GM18505 (cell line): ENCODE measurements at regions not wholly inside any gene's neighbourhood (a gene's known extent, or its start where the extent isn't known, plus 50 kb on each side); places are given as distances from the start of the nearest gene placed in this dataset.

Experiments used
- ATAC-seq: cut with Tn5 transposase; IDR thresholded peaks from one replicate; pipeline ENCODE4 v1.9.1; 2021; ENCODE audit not compliant: unreplicated experiment
- POLR2A ChIP-seq: IDR thresholded peaks from 4 replicates; pipeline ENCODE4 v1.6.1; 2011; ENCODE audit warnings: borderline replicate concordance; ENCODE audit not compliant: insufficient read depth, insufficient read length; ENCODE audit errors: extremely low read depth

DNA sequence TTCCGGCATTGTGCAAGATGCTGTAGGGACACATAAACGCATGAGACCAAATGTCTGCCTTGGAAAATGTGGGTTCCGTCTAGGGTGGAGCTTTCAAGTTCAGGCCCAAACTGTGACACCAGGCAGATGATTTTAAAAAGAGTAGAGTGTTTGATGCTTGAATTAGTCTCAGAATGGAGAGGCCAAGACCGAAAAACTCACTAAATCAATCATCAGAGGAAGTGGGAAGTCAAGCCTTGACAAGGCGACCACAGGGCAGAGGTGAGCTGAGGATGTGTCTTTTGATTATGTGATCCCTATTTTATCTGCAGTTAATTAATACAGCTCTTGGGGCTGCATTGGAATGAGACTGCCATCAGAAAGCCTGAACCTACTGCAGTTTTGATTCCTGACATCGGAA, 275.4 kb downstream of the ABHD5 start:
- no peak for TF ChIP-seq POLR2A
- no peak for ATAC-seq

DNA sequence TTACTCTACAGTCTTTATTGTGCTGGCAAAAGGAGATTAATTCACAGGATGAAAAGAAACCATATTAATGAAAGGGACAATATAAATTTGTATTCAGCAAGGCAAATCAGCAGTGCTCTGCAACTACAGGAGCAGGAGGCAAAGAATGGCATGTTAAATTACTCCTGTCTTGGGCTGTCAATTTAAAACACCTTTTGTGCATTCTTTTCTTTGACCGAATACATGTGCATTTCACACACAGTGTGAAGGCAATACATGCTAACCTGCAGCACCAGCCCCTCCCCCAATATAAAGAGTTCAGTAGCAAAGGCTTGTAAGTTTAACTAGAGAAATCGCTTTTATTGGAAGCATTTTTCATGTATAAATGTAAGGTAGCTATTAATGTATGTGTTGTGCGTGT, 275.2 kb upstream of the TOPAZ1 start:
- ATAC-seq: no peak
- TF ChIP-seq POLR2A: no peak

DNA sequence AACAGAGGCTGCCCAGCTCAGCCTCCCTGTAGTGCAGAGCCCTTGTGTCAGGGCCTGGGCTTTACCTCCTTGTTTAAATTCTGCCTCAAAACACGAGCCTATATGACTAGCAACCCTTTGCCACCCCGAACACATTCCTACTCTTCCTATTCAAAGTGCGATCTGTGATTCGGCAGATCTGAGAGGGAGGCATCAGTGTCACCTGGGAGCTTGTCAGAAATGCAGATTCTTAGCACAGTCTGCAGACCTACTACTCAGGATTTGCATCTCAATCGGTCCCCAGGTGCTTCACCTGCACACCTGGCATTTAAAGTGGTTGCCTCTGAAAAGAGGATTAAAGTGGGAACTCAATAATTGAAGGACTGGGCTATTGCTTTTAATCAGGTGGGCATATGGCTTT, 273.2 kb upstream of the TOPAZ1 start:
- TF ChIP-seq POLR2A: no peak
- ATAC-seq: no peak

DNA sequence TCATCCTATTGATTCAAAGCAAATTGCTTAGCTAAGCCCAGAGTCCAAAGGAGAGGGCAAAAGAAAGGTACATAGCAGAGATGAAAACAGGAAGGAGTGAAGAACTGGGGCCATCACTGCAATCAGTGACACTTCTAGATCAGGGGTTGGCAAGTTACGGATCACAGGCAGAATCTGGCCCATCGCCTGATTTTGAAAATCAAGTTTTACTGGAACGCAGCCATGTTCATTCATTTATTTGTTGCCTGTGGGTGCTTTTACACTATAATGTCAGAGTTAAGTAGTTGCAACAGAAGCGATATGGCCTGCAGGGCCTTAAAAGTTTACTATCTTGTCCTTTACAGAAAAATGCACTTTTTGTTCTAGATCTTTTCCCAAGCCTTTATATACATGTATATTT, 271.7 kb upstream of the TOPAZ1 start:
- no peak for ATAC-seq
- no peak for TF ChIP-seq POLR2A

DNA sequence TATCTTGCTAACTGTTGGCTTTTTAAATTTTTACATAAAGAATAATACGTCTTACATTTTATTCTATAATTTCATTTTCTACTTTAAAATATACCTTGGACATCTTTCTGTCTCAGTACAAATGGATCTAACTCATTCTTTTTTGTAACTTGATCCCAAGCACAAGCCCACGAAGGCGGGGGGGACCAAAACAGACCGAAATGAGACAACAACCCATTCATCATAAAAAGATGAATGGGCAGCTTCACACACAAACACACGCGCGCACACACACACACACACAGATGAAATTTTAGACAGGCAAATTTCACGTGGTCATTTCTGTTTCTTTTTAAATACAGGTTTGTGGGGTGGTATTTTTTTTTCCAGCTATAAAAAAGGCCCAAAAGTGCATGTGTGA, 271.3 kb upstream of the TOPAZ1 start:
- no peak for ATAC-seq
- no peak for TF ChIP-seq POLR2A

DNA sequence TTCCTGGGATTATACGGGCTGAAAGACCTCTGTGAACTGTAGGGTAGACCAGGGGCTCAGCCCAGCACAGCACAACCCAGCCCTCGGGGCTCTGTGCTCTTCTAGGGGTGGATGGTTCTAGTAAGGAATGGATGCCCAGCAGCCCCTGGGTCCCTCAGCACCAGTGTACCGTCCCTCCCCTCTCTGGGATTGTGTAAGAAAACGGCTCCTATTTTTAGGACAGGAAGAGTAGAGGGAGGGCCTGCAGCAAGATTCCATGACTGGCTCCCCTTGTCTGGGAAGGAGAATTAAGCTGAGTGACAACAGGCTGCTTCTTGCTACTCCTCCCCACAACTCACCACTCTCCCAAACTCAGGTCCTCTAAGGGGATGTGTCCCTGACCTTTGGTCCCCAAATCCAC, 270.8 kb upstream of the TOPAZ1 start:
- no peak for ATAC-seq
- no peak for TF ChIP-seq POLR2A

DNA sequence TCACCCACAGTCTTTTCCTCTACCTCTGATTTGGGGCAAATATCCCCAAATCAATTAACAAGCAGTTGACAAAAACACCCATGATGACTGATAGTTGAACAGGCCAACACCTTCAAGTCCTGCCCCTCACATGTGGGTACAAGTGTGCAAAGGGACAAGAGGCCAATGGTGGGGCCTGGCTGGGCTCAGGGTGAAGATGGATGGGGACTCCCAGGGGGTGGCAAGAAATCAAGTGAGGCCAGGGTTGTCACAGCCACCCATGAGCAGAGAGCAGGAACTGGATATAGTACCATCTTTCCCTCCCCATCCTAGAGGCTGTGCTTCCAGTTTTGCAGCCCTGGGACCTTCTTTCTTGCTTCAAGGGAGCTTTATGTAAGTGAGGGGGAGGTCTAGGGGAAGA, 270.2 kb upstream of the TOPAZ1 start:
- TF ChIP-seq POLR2A: no peak

DNA sequence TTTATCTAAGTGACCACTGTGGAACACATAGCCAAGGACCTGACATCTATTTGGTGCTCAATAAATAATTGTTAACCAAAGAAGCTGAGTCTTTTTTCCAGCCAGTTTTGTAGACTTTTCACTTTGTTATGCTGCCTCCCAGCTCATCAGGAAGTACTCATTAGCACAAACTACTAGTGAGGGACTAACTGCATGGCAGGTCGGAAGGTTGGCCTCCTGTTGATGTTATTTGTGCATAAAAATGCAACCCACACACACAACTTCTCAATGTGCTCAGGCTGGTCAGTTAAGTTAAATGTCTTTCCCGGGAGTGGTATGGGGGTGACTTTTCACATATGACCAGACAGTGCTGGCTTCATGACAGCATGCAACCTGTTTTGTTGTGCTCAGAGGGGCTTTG, 263.0 kb upstream of the TOPAZ1 start:
- ATAC-seq: no peak
- no peak for TF ChIP-seq POLR2A

More for the DNA sequence above, 270.2 kb upstream of the TOPAZ1 start:
- no peak for ATAC-seq

DNA sequence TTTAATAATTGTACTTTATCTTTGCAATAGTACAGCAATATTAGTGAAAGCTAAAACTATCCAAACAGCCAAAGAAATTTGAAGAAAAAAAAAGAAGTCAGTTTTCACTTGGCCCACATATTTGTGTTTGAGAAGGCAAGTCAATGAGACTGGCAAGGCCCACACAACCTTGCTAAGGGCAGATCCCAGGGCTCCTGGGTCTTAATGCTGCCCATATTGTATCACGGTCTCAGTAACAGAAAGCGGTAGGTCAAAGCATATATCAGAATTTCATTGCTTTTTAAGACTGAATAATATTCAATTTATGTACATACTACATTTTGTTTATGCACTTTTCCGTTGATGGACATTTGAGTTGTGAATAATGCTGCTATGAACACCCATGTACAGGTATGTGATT, 262.0 kb upstream of the TOPAZ1 start:
- TF ChIP-seq POLR2A: no peak
- no peak for ATAC-seq

DNA sequence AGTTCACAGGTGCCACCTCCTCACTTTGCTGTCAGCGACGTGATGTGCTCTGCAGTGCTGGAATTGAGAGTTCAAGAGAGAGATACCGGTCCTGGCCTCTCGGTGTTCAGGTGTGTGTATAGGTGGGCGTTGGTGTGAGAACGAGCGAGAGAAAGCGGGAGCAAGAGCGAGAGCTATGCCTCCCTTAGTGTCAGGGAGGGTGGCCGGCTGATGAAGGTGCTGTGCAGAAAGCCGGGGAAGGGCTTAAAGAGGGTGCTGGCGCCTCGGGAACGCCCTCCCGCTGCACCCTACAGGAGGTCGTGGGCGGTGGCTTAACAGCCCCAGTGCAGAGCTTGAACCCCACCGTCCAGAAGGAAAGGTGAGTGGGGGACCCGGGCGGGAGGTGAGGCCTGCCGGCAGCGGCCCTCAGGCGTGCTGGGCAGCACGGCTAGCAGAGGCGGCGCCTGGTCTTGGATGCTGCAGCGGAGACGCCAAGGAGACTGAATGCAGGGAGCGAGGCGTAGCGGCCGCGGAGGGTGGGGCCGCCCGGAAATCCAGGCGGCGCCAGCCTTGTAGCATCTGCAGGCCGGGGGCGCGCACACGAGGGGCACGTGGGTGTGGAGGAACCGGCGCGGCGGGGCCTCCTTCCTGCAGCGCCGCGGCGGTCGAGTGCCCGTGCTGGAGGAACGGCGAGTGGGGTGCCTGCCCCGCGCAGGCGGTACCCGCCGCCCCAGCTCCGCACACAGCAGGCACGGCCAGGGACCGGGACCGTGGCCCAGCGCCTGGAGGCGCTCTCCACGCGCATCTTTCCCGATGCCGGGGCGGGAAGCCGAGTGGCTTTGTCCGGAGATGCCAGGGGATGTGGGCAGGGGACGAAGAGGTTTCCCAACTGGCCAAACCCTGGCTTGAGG, 246.8 kb upstream of the TOPAZ1 start:
- TF ChIP-seq POLR2A: no peak
- ATAC-seq: no peak

DNA sequence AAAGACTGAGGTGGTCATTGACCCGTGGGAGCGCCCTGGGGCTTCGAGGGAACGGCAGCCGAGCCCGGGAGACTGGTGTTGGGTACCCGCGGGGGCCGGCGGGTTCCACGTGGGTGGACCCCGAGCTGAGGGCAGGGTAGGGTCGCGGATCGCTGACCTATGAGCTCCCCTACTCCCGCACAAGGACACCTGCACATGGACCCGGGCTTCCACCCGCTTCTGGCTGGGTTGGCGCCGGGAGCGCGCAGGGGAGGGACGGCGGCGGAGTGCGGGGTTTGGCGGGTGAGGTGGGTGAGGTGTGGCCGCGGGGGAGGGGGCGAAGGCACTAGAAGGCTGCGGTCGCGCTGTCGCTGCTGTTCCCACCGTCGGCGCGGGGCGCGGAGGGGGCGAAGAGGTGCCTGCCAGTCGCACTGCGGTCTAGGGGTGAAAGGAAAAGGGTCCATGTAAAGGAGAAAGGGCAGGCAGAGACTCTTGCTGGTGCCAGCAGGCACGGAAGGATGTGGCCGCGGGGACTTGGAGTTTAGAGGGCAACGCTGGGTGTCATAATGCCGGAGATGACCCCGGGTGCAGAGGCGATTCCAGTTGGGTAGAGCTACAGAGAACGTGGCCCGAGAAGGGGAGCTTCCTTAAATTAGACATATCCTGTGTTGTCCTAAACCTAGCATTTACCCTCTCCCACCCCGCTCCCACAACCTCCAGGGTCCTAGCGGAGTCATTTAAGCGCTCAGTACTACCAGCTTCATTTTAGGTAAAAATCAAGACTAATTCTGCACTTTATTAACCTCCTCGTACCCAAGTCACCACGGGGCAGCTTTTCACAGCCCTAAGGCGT, 245.9 kb upstream of the TOPAZ1 start:
- TF ChIP-seq POLR2A: no peak
- no peak for ATAC-seq

DNA sequence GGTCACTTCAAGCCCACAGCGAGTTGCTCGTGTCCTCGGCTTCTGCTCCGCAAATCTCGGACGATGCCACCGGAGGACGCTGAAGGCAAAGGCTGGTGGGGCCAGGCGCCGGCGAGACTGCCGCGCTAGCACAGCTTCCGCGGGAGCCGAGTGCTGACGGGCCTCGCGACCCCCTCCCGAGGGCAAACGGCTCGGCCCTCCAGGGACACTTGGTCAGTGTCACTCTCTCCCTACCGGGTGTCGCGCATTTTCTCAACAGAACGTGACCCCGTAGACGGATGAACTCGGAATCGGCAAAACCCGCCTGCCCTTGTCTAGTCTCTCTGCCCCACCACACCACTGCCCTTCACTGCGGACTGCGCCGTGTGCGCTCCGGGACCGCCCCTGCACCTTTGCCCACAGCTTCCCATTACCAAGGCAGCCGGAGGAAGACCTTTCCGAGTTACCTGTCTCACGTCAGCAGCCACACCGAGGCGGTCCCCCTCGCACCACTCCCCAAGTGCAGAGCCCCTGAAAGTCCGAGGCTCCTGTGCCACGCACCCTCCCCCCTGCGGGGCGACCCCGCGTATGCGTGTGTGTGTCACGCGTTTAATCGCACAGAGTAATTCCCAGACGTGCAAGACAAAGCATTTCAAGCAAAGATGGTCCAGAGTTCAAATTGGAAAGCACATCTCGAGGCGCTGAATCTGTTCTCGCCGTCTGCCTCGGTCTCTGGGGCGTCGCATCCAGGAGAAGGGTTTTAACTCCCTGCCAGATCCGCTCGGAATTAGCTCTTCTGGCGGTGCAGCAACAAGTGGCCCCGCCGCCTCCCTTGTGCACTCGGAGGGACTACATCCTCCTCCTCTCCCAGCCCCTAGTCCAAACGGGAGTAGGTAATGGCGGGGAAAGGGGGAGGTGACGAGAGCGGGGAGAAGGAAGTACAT, 245.0 kb upstream of the TOPAZ1 start:
- no peak for ATAC-seq
- TF ChIP-seq POLR2A: no peak

DNA sequence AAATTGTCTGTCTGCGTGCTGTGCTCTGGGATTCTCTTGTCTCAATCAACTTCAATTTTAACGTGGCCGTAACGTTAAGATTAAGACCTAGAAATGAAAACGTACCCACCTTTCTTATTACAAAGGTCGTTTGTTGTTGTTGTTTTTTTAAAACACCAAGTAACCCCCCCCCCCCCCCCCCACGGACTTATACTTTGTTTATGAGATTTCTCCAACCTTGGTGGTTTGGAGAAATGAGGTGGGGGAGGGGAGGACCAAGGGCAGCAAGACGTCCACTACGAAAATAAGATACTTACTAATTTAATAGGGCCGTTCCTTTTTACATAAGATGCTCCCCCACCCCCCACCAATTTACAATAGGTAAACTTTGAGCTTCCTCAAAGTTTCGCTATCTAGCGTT, 244.4 kb upstream of the TOPAZ1 start:
- ATAC-seq: no peak

More for the DNA sequence above, 244.4 kb upstream of the TOPAZ1 start:
- TF ChIP-seq POLR2A: no peak
